Psoas muscle (tissue), 7 donors: ENCODE measurements at regions not wholly inside any gene's neighbourhood (a gene's known extent, or its start where the extent isn't known, plus 50 kb on each side); places are given as distances from the start of the nearest gene placed in this dataset.
"Not testable (repeated sequence)": the region's sequence is repeated elsewhere in the genome, so short reads cannot be mapped to it uniquely, and the experiment has no call there.

Experiments used
- ATAC-seq, 4 donors: fragments of 200-7000 bp; cut with Tn5 transposase; one replicate each; pipeline ENCODE4 v1.9.1; 2020; ENCODE audit warnings: moderate library complexity in 3 of 4, mild to moderate bottlenecking in 2 of 4
- DNase-seq, 2 donors: peaks; one replicate each; pipeline ENCODE4 v3.0.0-alpha.2; 2020
- H3K27ac ChIP-seq: fragments of 200-600 bp; one replicate; pipeline ENCODE4 v1.8.0; 2022
- H3K27me3 ChIP-seq, 3 donors: fragments of 200-600 bp in 1 of 3; one replicate each; pipeline versions ENCODE4 v1.6.1 to v1.8.0; 2013 to 2022; ENCODE audit warnings: low read length in 2 of 3, mild to moderate bottlenecking in 2 of 3, moderate library complexity in 1 of 3; ENCODE audit not compliant: insufficient read depth in 3 of 3
- H3K36me3 ChIP-seq, 2 donors: fragments of 200-600 bp in 1 of 2; one replicate each; pipeline versions ENCODE4 v1.6.1 to v1.8.0; 2013 to 2022; ENCODE audit warnings: low read depth in 1 of 2, mild to moderate bottlenecking in 1 of 2, moderate library complexity in 1 of 2; ENCODE audit not compliant: insufficient read depth in 1 of 2
- H3K4me1 ChIP-seq: fragments of 200-600 bp; one replicate; pipeline ENCODE4 v1.8.0; 2022
- H3K4me3 ChIP-seq: fragments of 200-600 bp; one replicate; pipeline ENCODE4 v1.8.0; 2022; ENCODE audit warnings: mild to moderate bottlenecking
- H3K9me3 ChIP-seq: fragments of 200-600 bp; one replicate; pipeline ENCODE4 v1.8.0; 2022
- WGBS, 3 donors: extraction: QIAGEN DNeasy Blood & Tissue Kit; methylation state at CpG; one replicate each; pipeline versions ENCODE4 v1.1.6 to v1.1.7; 2013; 5-methylcytosine and 5-hydroxymethylcytosine counted together
- intact Hi-C, 2 donors: fragments of 100-400 bp; cut with DNase I; formaldehyde crosslinking; loops; one replicate each; pipeline versions ENCODE4 v1.11.0 to v1.14.2; 2022
- TF ChIP-seq, protein P1 (sequence below): fragments of 200-600 bp; IDR thresholded peaks from one replicate; pipeline ENCODE4 v1.8.0; 2022; ENCODE audit warnings: antibody characterized with exemption
- donor health status: healthy with polysubstance abuse.
- donor health status: DM: no; HTN: no; CAD: no; lungs with moderate emphysema.
- donor health status: Bipolar disorder and iron deficiency.
- donor health status: healthy.
- donor health status: DM: yes; HTN: yes; CAD: no.
- donor health status: DM: no; HTN: no; CAD: no.
- donor health status: DM: yes; HTN: yes; CAD: no.

DNA sequence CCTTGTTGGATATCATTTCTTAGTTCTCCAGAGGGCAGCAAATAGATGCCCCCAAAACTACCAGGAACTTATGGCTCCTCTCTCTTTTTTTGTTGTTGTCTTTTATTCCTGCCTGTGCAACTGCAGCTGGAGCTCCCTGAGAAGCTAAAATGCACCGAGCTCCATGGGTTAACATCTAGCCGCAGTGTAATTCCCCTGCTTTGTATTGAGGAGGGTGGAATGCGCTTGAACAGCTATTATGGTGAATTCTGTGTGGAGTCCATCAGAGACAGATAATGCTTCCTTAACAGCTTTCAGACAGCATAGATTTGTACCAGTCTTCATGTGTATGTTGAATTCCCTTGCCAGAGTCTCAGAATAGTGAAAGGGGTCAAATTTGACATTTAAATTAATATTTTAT, 475.2 kb upstream of the FRG2C start:
- TF ChIP-seq, protein P1, sequence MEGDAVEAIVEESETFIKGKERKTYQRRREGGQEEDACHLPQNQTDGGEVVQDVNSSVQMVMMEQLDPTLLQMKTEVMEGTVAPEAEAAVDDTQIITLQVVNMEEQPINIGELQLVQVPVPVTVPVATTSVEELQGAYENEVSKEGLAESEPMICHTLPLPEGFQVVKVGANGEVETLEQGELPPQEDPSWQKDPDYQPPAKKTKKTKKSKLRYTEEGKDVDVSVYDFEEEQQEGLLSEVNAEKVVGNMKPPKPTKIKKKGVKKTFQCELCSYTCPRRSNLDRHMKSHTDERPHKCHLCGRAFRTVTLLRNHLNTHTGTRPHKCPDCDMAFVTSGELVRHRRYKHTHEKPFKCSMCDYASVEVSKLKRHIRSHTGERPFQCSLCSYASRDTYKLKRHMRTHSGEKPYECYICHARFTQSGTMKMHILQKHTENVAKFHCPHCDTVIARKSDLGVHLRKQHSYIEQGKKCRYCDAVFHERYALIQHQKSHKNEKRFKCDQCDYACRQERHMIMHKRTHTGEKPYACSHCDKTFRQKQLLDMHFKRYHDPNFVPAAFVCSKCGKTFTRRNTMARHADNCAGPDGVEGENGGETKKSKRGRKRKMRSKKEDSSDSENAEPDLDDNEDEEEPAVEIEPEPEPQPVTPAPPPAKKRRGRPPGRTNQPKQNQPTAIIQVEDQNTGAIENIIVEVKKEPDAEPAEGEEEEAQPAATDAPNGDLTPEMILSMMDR: no peak
- H3K27ac ChIP-seq: no peak overlapping the region

DNA sequence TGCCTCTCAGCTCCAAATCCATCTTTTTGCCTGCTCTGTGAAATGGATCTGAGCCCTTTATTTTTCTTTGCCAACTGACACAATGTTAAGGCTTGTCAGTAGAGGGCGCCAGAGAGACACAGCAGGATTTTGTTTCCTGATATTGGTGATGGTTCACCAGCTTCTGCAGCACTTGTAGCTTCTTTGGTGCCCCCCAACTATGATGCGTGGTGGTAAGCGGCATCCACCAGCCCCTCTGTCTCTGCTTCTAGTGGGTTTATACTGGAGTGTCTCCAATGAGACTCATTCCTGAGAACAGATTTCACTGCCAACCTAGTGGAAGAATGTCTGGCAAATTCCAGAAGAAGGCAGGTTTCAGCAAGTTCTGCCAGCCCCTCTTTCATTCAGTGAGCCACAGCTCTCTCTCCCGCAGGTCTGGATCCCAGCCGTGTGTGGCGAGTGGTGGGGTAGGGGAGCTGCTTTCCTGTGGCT, 471.9 kb upstream of the FRG2C start:
- no peaks in the 10 kb centered on the region for H3K9me3 ChIP-seq
- H3K27ac ChIP-seq: no peak overlapping the region
- intact Hi-C loops: no loop called here
- H3K4me1 ChIP-seq: no peaks in the 10 kb centered on the region
- ATAC-seq: no peak
- DNase-seq: no peak
- no peaks in the 10 kb centered on the region for H3K36me3 ChIP-seq
- WGBS, 3 donors: 58 to 66% (median 61%) methylated on average over 6 of the region's 6 CpGs
- H3K27me3 ChIP-seq: no peaks in the 10 kb centered on the region
- TF ChIP-seq, protein P1: peak; percentile 62
- H3K4me3 ChIP-seq: no peak overlapping the region

More for the DNA sequence above, 475.2 kb upstream of the FRG2C start:
- H3K4me3 ChIP-seq: no peak overlapping the region
- no peaks in the 10 kb centered on the region for H3K36me3 ChIP-seq
- no peaks in the 10 kb centered on the region for H3K27me3 ChIP-seq
- WGBS, 3 donors: 65 to 69% (median 68%) methylated on average over 3 of the region's 3 CpGs
- H3K9me3 ChIP-seq: no peaks in the 10 kb centered on the region
- ATAC-seq: no peak
- intact Hi-C loops: no loop called here
- no peaks in the 10 kb centered on the region for H3K4me1 ChIP-seq
- no peak for DNase-seq

GRCh38 chr3:75193797-75194196, 470.3 kb upstream of the FRG2C start:
- WGBS, 3 donors: 42 to 59% (median 45%) methylated on average over 4 of the region's 4 CpGs
- Histone ChIP-seq H3K27ac (no peak overlapping the region), H3K36me3 (no peaks in the 10 kb centered on the region), H3K4me1 (no peaks in the 10 kb centered on the region), H3K4me3 (no peak overlapping the region), H3K27me3 (no peaks in the 10 kb centered on the region), H3K9me3 (no peaks in the 10 kb centered on the region)
- TF ChIP-seq, protein P1: no peak
- DNase-seq (no peak), ATAC-seq (no peak)
- intact Hi-C loops: no loop called here

GRCh38 chr3:75214332-75214731, 449.8 kb upstream of the FRG2C start:
- H3K27me3 ChIP-seq, H3K9me3 ChIP-seq, H3K4me1 ChIP-seq, intact Hi-C loops, H3K27ac ChIP-seq, ATAC-seq, H3K4me3 ChIP-seq, H3K36me3 ChIP-seq, DNase-seq: not testable (repeated sequence)
- WGBS, 3 donors: 92 to 96% (median 95%) methylated on average over 20 to 22 of the region's 22 CpGs

- 50 to 71% (median 56%) methylated on average over 1 of the region's 1 CpG for WGBS, 3 donors
- Histone ChIP-seq H3K27ac (no peak overlapping the region), H3K36me3 (no peaks in the 10 kb centered on the region), H3K4me3 (no peak overlapping the region), H3K4me1 (no peaks in the 10 kb centered on the region), H3K9me3 (no peaks in the 10 kb centered on the region), H3K27me3 (no peaks in the 10 kb centered on the region)
- DNase-seq: no peak
- intact Hi-C loops: no loop called here
- no peak for ATAC-seq
- TF ChIP-seq, protein P1: no peak
Observed at GRCh38 chr3:75218577-75218976, 445.6 kb upstream of the FRG2C start.
